ENCODE measurements at regions not wholly inside any gene's neighbourhood (a gene's known extent, or its start where the extent isn't known, plus 50 kb on each side); places are given as distances from the start of the nearest gene placed in this dataset.

DNA sequence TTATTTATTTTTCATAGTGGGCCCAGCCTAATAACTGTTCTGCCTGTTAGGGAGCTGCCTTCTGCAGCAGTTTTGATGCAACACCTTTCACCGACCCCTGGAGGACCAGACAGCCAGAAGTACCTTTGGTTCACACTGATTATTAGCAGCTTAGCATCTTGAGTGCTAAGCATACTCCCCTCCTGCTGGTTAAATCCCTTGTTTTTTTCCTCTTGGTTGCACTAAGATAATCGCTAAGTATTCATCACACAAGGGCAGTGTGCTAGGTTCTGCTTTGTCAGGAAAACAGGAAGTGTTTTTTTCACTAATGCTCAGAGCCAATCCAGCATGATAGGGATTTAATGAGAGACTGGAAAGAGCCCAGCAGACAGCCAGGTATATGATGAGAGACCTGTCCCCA is 437.0 kb downstream of the FUT8 start:
- Histone ChIP-seq H3K9ac (ENCODE audit: low read depth, low read length) (no peak overlapping the region), H3K4me2 (ENCODE audit: low read depth, low read length) (no peak overlapping the region), H3K4ac (ENCODE audit: low read depth, low read length) (no peak overlapping the region), H2BK120ac (ENCODE audit: low read depth, low read length) (no peak overlapping the region), H2AK9ac (replicated peaks; ENCODE audit: low read depth, low read length, poor library complexity) (no peak overlapping the region), H3K18ac (ENCODE audit: low read depth, low read length) (no peak overlapping the region), H3K9me1 (ENCODE audit: insufficient read depth, low read length) (no peaks in the 10 kb centered on the region), H3K4me1 (ENCODE audit: control insufficient read depth, insufficient read depth, low read length) (no peaks in the 10 kb centered on the region), H3K56ac (ENCODE audit: extremely low read depth, insufficient read depth, low read length) (no peak overlapping the region), H3K14ac (replicated peaks; ENCODE audit: low read depth, low read length) (no peak overlapping the region), H2BK20ac (ENCODE audit: low read depth, low read length) (no peak overlapping the region), H4K8ac (ENCODE audit: low read depth in 2 of 2, low read length in 2 of 2) (no peak overlapping the region), H3K27me3 (ENCODE audit: control insufficient read depth, insufficient read depth, low read length) (no peaks in the 10 kb centered on the region), H3K4me3 (ENCODE audit: insufficient read depth, low read depth, low read length) (no peak overlapping the region), H4K5ac (ENCODE audit: low read depth, low read length) (no peak overlapping the region), H3K79me1 (ENCODE audit: low read depth in 1 of 2, low read length in 2 of 2) (no peaks in the 10 kb centered on the region), H3K27ac (ENCODE audit: insufficient read depth, low read length) (no peak overlapping the region), H2BK15ac (ENCODE audit: low read depth, low read length) (no peak overlapping the region), H3K9me3 (ENCODE audit: control insufficient read depth, insufficient read depth, low read length) (no peaks in the 10 kb centered on the region), H2AFZ (replicated peaks; ENCODE audit: low read length, poor library complexity) (no peak overlapping the region), H3K36me3 (ENCODE audit: control insufficient read depth, insufficient read depth, low read length) (no peaks in the 10 kb centered on the region), H3K23ac (ENCODE audit: low read depth, low read length) (no peak overlapping the region), H4K20me1 (ENCODE audit: insufficient read depth, low read length) (no peaks in the 10 kb centered on the region), H2BK5ac (ENCODE audit: low read depth, low read length, poor library complexity, severe bottlenecking) (no peak overlapping the region), H4K91ac (ENCODE audit: insufficient read depth, low read depth, low read length) (no peak overlapping the region), H2AK5ac (ENCODE audit: low read depth, low read length) (no peak overlapping the region)
- ChIA-PET POLR2A (ENCODE audit: unreplicated experiment) (no interaction called here), CTCF (no interaction called here)
- intact Hi-C loops (cut with micrococcal nuclease) (no loop called here), dilution Hi-C loops (cut with HindIII; ENCODE audit: low sequenced_read_pairs, unreplicated experiment) (no loop called here), in situ Hi-C loops (cut with MboI; ENCODE audit: low sequenced_read_pairs) (no loop called here)
- TF ChIP-seq CTCF (conservative IDR thresholded peaks at IDR 0.05; ENCODE audit: low read depth, low read length) (no peak), MXI1 (IDR thresholded peaks at IDR 0.05; ENCODE audit: borderline replicate concordance, low read depth, low read length) (no peak), SMC3 (IDR thresholded peaks at IDR 0.05; ENCODE audit: low read depth, low read length) (no peak), BHLHE40 (IDR thresholded peaks at IDR 0.05; ENCODE audit: low read depth, low read length) (no peak), RFX5 (IDR thresholded peaks at IDR 0.05; ENCODE audit: low read depth, low read length) (no peak), POLR2A (IDR thresholded peaks at IDR 0.05; ENCODE audit: low read depth, low read length) (no peak), CHD1 (IDR thresholded peaks at IDR 0.05; ENCODE audit: low read depth, low read length) (no peak), FOS (IDR thresholded peaks at IDR 0.05; ENCODE audit: low read depth, low read length) (no peak), RAD21 (IDR thresholded peaks at IDR 0.05; ENCODE audit: low read length) (no peak)
- TF ChIP-seq, protein P1, sequence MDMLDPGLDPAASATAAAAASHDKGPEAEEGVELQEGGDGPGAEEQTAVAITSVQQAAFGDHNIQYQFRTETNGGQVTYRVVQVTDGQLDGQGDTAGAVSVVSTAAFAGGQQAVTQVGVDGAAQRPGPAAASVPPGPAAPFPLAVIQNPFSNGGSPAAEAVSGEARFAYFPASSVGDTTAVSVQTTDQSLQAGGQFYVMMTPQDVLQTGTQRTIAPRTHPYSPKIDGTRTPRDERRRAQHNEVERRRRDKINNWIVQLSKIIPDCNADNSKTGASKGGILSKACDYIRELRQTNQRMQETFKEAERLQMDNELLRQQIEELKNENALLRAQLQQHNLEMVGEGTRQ (IDR thresholded peaks at IDR 0.05; ENCODE audit: low read depth, low read length): no peak
- BruUV-seq (replicated peaks): no TSS peak
- WGBS, 2 experiments (ENCODE audit: extremely low coverage in 2 of 2, insufficient read length in 1 of 2): 0% methylated on average over 1 of the region's 2 CpGs; no CpG with 5 or more reads in 1 of the 2 experiments
- ATAC-seq (ENCODE audit: low read depth) (no peak), DNase-seq (no peak)
